Upper lobe of left lung (tissue), 6 donors: ENCODE measurements at regions not wholly inside any gene's neighbourhood (a gene's known extent, or its start where the extent isn't known, plus 50 kb on each side); places are given as distances from the start of the nearest gene placed in this dataset.
A peak's percentile ranks its signal among the peaks of the same experiment; 100 is the strongest.

Experiments used
- ATAC-seq, 2 donors: fragments of 200-7000 bp; cut with Tn5 transposase; one replicate each; pipeline ENCODE4 v1.9.1; 2022; ENCODE audit warnings: mild to moderate bottlenecking in 2 of 2, moderate library complexity in 2 of 2; ENCODE audit not compliant: low FRiP score in 2 of 2
- DNase-seq, 2 donors: peaks; one replicate each; pipeline ENCODE4 v3.0.0-alpha.2; 2019 to 2020
- H3K27ac ChIP-seq, 4 donors: fragments of 200-600 bp; sonication (generic); one replicate each; pipeline ENCODE4 v1.5.1; 2016 to 2019
- H3K27me3 ChIP-seq, 4 donors: fragments of 200-600 bp; sonication (generic); one replicate each; pipeline ENCODE4 v1.5.1; 2017 to 2019
- H3K36me3 ChIP-seq, 4 donors: fragments of 200-600 bp; sonication (generic); one replicate each; pipeline ENCODE4 v1.5.1; 2016 to 2019
- H3K4me1 ChIP-seq, 4 donors: fragments of 200-600 bp; sonication (generic); one replicate each; pipeline ENCODE4 v1.5.1; 2018 to 2019
- H3K4me3 ChIP-seq, 4 donors: fragments of 200-600 bp; sonication (generic); one replicate each; pipeline ENCODE4 v1.5.1; 2017 to 2019; ENCODE audit warnings: mild to moderate bottlenecking in 2 of 4, moderate library complexity in 1 of 4
- H3K9me3 ChIP-seq, 4 donors: fragments of 200-600 bp; sonication (generic); one replicate each; pipeline ENCODE4 v1.5.1; 2018 to 2019
- CTCF ChIP-seq, 6 experiments: fragments of 450-650 bp in 4 of 6; fragments of 200-600 bp in 2 of 6; sonication (generic) in 2 of 6; IDR thresholded peaks; one replicate each; pipeline ENCODE4 v1.5.1; 2016 to 2019; ENCODE audit warnings: antibody characterized with exemption in 6 of 6
- EP300 ChIP-seq, 4 donors: sonication (generic); formaldehyde crosslinking; IDR thresholded peaks; one replicate each; pipeline ENCODE4 v1.5.1; 2017; ENCODE audit warnings: antibody characterized with exemption in 4 of 4, control low read depth in 2 of 4
- POLR2A ChIP-seq, 4 donors: fragments of 450-650 bp; IDR thresholded peaks; one replicate each; pipeline ENCODE4 v1.5.1; 2016 to 2017; ENCODE audit warnings: antibody characterized with exemption in 4 of 4, mild to moderate bottlenecking in 2 of 4
- POLR2AphosphoS5 ChIP-seq, 2 donors: sonication (generic); formaldehyde crosslinking; IDR thresholded peaks; one replicate each; pipeline ENCODE4 v1.5.1; 2017; ENCODE audit warnings: antibody characterized with exemption in 2 of 2
- WGBS, 2 donors: methylation state at CpG; one replicate each; pipeline ENCODE4 v1.1.5; 2017 to 2018; 5-methylcytosine and 5-hydroxymethylcytosine counted together
- donor health status: DM: no; HTN: no; CAD: no; lungs with moderate emphysema.
- donor health status: DM: no; HTN: yes; CAD: no; lungs with severe emphysema.

DNA sequence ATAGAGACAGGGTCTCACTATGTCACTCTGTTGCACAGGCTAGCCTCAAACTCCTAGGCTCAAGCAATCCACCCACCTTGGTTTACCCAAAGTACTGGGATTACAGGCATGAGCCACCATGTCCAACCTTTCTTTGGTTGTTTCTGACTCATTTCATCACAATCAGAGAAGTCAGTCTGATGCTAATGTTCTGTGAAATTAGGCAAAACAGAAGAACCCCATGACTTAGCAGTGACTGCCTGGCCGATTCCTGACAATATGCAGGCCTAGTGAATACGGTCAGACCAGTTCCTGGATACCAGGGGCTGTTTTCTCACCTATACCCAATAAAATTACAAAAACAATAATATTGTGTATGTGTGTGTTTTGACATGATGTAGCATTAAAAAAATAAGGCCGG, 58.8 kb upstream of the BTN3A2 start:
- H3K27ac ChIP-seq: no peak overlapping the region
- DNase-seq (no peak), ATAC-seq (no peak)
- no peaks in the 10 kb centered on the region for H3K27me3 ChIP-seq
- no peaks in the 10 kb centered on the region for H3K36me3 ChIP-seq
- 94 to 96% methylated on average over 3 of the region's 3 CpGs for WGBS, 2 donors
- H3K9me3 ChIP-seq: no peaks in the 10 kb centered on the region
- H3K4me3 ChIP-seq: no peak overlapping the region
- no peak for TF ChIP-seq POLR2AphosphoS5 (IDR thresholded peaks at IDR 0.05)
- TF ChIP-seq CTCF (IDR thresholded peaks at IDR 0.05): no peak
- no peak for TF ChIP-seq EP300 (IDR thresholded peaks at IDR 0.05)
- TF ChIP-seq POLR2A (IDR thresholded peaks at IDR 0.05): no peak
- peaks cover 0 to under 1% (median 0%) of the 10 kb centered on the region in 4 donors for H3K4me1 ChIP-seq

- Histone ChIP-seq H3K27me3 (no peaks in the 10 kb centered on the region), H3K27ac (no peak overlapping the region), H3K4me3 (no peak overlapping the region), H3K4me1 (peaks cover 2 to 15% (median 8%) of the 10 kb centered on the region in 4 donors), H3K36me3 (no peaks in the 10 kb centered on the region), H3K9me3 (no peaks in the 10 kb centered on the region)
- no peak for ATAC-seq
- no peak for TF ChIP-seq POLR2A (IDR thresholded peaks at IDR 0.05)
- TF ChIP-seq EP300 (IDR thresholded peaks at IDR 0.05): no peak
- TF ChIP-seq POLR2AphosphoS5 (IDR thresholded peaks at IDR 0.05): no peak
- no peak for TF ChIP-seq CTCF (IDR thresholded peaks at IDR 0.05)
- DNase-seq: no peak
Observed at GRCh38 chr6:26307850-26308249, 57.1 kb upstream of the BTN3A2 start.

GRCh38 chr6:26309731-26310142, 55.3 kb upstream of the BTN3A2 start:
- Histone ChIP-seq H3K36me3 (no peaks in the 10 kb centered on the region), H3K27ac (no peak overlapping the region), H3K4me1 (peaks cover 7 to 23% (median 11%) of the 10 kb centered on the region in 4 donors), H3K27me3 (no peaks in the 10 kb centered on the region), H3K4me3 (no peak overlapping the region), H3K9me3 (no peaks in the 10 kb centered on the region)
- TF ChIP-seq POLR2A (IDR thresholded peaks at IDR 0.05): no peak
- no peak for TF ChIP-seq EP300 (IDR thresholded peaks at IDR 0.05)
- no peak for TF ChIP-seq POLR2AphosphoS5 (IDR thresholded peaks at IDR 0.05)
- no peak for TF ChIP-seq CTCF (IDR thresholded peaks at IDR 0.05)
- WGBS, 2 donors: 87% methylated on average over 3 of the region's 3 CpGs
- ATAC-seq (no peak), DNase-seq (no peak)

GRCh38 chr6:26311012-26311384, 54.0 kb upstream of the BTN3A2 start:
- no peaks in the 10 kb centered on the region for H3K36me3 ChIP-seq
- no peak overlapping the region for H3K4me3 ChIP-seq
- WGBS, 2 donors: 17 to 27% methylated on average over 11 of the region's 11 CpGs
- no peak overlapping the region for H3K27ac ChIP-seq
- no peak for TF ChIP-seq POLR2A (IDR thresholded peaks at IDR 0.05)
- TF ChIP-seq CTCF (IDR thresholded peaks at IDR 0.05): no peak
- TF ChIP-seq EP300 (IDR thresholded peaks at IDR 0.05): no peak
- TF ChIP-seq POLR2AphosphoS5 (IDR thresholded peaks at IDR 0.05): no peak
- H3K9me3 ChIP-seq: no peaks in the 10 kb centered on the region
- DNase-seq: no peak
- ATAC-seq: peak in 1 of 2 donors; percentile 37
- H3K4me1 ChIP-seq: peaks cover 7 to 23% (median 11%) of the 10 kb centered on the region in 4 donors
- H3K27me3 ChIP-seq: no peaks in the 10 kb centered on the region

- peak; percentile 77 to 83 for ATAC-seq
- TF ChIP-seq POLR2A (IDR thresholded peaks at IDR 0.05) (no peak), POLR2AphosphoS5 (IDR thresholded peaks at IDR 0.05) (no peak), CTCF (IDR thresholded peaks at IDR 0.05) (no peak), EP300 (IDR thresholded peaks at IDR 0.05) (no peak)
- DNase-seq: no peak
Observed at GRCh38 chr6:26311385-26312095, 53.5 kb upstream of the BTN3A2 start.

More at GRCh38 chr6:26311385-26312095, 53.5 kb upstream of the BTN3A2 start:
- 7 to 10% methylated on average over 18 of the region's 18 CpGs for WGBS, 2 donors
- Histone ChIP-seq H3K27me3 (no peaks in the 10 kb centered on the region), H3K9me3 (no peaks in the 10 kb centered on the region), H3K4me1 (peaks cover 7 to 23% (median 11%) of the 10 kb centered on the region in 4 donors), H3K4me3 (peak overlapping the region; percentile 8 to 58 (median 43)), H3K36me3 (no peaks in the 10 kb centered on the region), H3K27ac (peak overlapping the region; percentile 10 to 64 (median 46))
